Stromal cell of bone marrow (primary cell): ENCODE measurements at regions not wholly inside any gene's neighbourhood (a gene's known extent, or its start where the extent isn't known, plus 50 kb on each side); places are given as distances from the start of the nearest gene placed in this dataset.

Source experiments
- DNase-seq: peaks from one replicate; pipeline ENCODE4 v3.0.0-alpha.2; 2012; ENCODE audit warnings: low read depth

GRCh38 chr5:180411948-180412347 is 58.8 kb upstream of the GFPT2 start:
- no peak for DNase-seq

DNA sequence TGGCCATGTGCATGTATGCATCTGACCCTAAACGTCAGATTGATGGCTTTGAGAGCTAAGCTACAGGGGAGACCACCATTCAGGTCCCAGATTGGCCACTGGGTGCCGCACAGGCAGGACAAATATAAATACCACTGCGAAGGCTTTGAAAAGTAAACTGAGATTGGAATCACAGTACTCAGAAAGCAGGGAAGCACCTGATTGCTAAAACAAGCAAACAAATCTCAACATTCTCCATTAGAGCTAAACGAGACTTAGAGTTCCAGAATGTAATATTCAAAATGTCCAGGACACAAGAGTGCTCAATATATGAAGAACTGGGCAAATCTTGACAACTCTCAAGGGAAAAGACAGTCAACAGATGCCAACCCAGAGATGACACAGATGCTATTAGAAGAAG is 61.0 kb upstream of the GFPT2 start:
- no peak for DNase-seq

DNA sequence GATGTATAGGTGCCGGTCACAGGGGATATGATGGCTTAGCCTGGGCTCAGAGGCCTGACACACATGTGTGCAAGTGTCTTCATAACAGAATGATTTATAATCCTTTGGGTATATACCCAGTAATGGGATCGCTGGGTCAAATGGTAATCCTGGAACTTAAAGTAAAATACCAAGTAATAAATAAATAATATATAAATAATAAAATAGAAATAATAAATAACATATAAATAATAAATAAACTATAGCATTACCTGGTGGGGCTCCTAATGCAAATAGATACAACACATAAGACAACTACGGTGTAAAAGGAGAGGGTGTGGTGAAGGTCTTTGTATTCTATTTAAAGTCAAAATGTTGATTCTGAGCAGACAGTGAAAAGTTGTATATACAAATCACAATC is 68.5 kb upstream of the GFPT2 start:
- no peak for DNase-seq

DNA sequence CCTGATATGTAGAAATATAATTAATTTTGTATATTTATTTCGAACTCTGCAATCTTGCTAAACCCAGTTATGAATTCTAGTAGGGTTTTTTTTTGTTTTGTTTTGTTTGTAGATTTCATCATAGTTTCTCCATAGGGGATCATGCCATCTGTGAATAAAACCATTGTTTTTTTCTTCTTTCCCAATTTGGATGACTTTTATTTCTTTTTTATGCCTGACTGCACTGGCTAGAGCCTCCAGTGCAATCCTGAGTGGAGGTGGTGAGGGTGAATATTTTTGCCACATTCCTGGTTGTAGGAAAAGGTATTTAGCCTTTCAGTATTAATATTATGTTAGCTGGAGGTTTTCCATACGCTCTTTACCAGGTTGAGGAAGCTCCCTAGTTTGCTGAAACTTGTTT is 70.0 kb upstream of the GFPT2 start:
- no peak for DNase-seq

GRCh38 chr5:180423598-180423997 is 70.5 kb upstream of the GFPT2 start:
- no peak for DNase-seq

- DNase-seq, result no peak
Observed at GRCh38 chr5:180424094-180424493, 70.1 kb upstream of the CNOT6 start.

GRCh38 chr5:180428598-180428997 is 65.6 kb upstream of the CNOT6 start:
- DNase-seq, result no peak

GRCh38 chr5:180431932-180432331 is 62.2 kb upstream of the CNOT6 start:
- no peak for DNase-seq

DNA sequence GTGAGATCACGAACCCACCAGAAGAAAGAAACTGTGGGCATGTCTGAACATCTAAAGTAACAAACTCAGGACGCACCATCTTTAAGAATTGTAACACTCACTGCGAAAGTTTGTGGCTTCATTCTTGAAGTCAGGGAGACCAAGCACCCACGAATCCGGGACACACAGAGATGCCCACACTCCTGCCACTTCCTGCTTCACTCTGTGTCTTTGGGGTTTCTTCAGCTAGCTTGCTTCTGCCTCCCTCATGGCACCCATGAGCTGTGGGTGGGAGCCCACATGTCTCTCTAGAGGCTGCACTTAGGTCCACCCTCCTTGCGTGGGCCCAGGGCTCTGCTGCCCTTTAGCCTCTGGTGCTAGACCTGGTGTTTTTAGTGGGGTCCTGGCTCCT is 61.2 kb upstream of the CNOT6 start:
- DNase-seq, result no peak

DNA sequence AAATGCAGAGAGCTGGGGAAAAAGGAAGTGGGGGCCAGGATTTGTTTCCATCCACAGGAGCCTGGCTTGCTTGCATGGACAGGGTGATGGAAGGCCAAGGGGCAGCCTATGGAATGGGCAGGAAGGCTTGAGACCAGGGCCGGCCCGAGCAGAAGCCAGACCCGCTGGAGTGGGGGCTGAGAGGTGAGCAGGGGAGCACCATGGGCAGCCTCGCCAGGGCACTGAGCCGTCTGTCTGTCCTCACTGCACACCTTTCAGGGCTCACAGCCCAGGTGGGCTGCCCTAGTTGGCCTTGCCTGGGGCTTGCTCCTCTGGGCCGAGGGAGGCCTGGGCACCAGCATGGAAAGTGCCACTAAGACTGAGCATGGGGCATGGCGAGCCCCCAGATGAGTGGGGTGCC is 58.6 kb upstream of the CNOT6 start:
- no peak for DNase-seq

- DNase-seq, result no peak
Observed at GRCh38 chr5:180436275-180436674, 57.9 kb upstream of the CNOT6 start.

DNA sequence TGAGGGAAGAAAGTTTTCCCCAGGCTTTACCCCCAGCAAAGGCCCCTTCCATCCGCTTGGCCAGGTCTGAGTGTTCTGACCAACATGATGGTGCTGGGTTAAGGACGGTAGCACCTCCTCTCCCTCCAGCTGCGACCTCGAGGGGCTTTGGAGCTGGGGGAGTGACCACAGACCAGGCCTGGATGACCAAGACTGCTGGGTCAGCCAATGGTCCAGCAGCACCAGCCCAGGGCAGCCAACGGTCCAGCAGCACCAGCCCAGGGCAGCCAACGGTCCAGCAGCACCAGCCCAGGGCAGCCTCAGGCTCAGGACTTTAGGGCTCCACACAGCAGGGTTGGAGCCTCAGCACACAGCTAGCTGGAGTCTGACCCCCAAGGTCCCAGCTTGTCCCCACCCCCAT is 57.2 kb upstream of the CNOT6 start:
- DNase-seq, result no peak

DNA sequence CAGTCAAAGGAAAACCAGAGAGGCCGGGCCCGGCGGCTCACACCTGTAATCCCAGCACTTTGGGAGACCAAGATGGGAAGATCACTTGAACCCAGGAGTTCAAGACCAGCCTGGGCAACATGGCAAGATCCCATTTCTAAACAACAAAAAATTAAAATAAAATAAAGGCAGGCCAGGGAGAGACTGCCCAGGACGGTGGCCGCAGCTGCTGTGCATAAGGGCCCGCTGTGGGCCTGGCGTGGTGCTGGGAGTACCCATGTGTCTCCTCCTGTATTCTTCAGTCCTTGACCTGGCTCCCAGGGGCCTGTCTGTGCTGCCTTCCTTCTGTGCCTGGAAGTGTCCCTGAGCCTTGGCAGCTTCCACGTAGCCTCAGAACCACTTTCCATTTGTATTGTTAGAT is 56.8 kb upstream of the CNOT6 start:
- no peak for DNase-seq

DNA sequence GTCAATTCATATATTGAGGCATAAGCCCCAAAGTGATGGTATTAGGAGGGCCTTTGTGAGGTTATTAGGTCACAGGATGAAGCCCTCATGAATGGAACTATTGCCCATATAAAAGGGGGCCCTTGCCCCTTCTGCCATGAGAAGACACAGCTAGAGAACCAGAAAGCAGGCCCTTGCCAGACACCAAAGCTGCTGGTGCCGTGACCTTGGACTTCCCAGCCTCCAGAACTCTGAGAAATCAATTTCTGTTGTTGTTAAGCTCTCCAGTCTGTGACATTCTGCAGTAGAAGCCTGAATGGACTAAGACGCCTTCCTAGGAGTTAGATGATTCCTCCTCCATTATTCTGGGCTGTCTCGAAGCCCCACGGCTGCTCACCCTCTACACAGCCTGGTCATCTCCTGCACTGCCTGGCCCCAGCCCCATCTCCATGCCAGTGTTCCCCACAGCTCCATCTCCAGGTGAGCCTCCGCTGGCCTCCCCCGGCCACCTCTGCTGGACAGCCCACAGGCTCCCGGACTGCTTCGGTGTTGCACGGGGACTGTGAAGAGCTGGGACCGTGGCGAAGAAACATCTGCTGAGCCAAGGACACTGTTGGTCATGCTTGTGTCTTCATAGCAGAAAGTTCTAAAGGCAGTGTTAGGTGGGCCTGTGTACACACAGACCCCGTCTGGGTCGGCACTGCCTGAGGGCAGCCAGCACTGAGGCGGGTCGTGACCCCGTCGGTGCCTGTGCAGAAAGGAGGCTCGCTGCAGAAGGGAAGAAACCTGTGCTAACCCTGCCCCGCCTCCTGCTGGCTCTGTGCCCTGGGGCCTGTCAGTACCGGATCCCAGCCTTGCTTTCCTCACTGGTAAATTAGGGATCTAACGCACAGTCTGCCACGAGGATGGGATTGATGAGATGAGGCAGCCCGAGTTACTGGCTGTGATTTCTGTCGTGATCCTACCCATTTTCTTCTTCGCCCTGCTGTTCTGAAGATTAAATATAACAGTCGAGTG is 55.1 kb upstream of the CNOT6 start:
- DNase-seq, result no peak

GRCh38 chr5:180439911-180440769 is 54.0 kb upstream of the CNOT6 start:
- no peak for DNase-seq

DNA sequence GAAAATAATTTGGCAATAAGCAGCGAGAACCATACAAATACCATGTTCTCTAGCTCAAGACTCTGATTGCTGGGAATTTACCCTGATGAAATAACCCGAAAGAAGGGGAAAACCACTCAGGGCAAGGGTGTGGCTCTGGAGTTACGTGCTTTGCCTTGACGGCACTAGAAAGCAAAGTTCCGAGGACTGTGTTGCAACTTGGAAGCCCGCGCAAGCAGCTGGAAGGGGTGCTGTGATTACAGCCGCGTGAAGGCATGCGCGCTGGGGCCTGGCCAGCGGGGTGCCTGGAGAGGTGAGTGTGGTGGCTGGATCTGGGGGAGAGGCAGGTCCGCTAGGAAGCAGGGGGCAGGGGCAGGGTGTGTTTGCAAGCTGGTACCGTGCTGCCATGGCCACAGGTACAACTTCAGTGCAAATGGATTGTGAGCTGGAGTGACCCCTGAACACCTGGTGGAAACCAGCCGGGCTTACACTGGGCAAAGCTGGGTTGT is 52.6 kb upstream of the CNOT6 start:
- peak; percentile 16 for DNase-seq
